AG09309 (cell line): ENCODE measurements at regions not wholly inside any gene's neighbourhood (a gene's known extent, or its start where the extent isn't known, plus 50 kb on each side); places are given as distances from the start of the nearest gene placed in this dataset.

ENCODE experiments used
- DNase-seq: peaks from one replicate; pipeline ENCODE4 v3.0.0-alpha.2; 2010; ENCODE audit warnings: low read depth
- H3K4me3 ChIP-seq: 2 replicates; pipeline ENCODE4 v1.5.1; 2011; ENCODE audit warnings: mild to moderate bottlenecking, low read depth, low read length, moderate library complexity; ENCODE audit not compliant: control insufficient read depth
- TF ChIP-seq, protein P1 (sequence below): IDR thresholded peaks from 2 replicates; pipeline ENCODE4 v1.5.1; 2011; ENCODE audit warnings: mild to moderate bottlenecking, low read depth, low read length, inconsistent platforms; ENCODE audit not compliant: insufficient read depth, control insufficient read depth; ENCODE audit errors: missing control alignments

DNA sequence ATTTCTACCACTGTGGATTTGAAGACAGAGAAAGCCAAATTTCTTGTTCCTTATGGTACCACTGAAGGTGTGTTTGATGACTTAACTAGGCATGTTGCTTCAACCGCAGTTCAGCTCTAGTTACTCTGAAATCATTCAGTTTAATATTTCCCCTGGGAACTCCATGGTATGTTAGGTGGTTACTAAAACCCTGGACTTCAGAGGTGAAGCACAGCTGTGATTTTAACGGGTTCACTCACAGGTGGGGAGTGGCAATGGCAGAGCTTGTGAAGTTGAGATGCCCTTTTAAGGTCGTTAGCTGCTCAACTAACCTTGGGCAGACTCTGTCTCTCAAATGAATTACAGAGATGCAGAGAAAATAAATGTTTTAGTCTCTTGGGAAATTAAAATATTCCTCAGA is 163.6 kb upstream of the PHYHIPL start:
- no peak for DNase-seq
- H3K4me3 ChIP-seq = no peak overlapping the region
- TF ChIP-seq, protein P1, sequence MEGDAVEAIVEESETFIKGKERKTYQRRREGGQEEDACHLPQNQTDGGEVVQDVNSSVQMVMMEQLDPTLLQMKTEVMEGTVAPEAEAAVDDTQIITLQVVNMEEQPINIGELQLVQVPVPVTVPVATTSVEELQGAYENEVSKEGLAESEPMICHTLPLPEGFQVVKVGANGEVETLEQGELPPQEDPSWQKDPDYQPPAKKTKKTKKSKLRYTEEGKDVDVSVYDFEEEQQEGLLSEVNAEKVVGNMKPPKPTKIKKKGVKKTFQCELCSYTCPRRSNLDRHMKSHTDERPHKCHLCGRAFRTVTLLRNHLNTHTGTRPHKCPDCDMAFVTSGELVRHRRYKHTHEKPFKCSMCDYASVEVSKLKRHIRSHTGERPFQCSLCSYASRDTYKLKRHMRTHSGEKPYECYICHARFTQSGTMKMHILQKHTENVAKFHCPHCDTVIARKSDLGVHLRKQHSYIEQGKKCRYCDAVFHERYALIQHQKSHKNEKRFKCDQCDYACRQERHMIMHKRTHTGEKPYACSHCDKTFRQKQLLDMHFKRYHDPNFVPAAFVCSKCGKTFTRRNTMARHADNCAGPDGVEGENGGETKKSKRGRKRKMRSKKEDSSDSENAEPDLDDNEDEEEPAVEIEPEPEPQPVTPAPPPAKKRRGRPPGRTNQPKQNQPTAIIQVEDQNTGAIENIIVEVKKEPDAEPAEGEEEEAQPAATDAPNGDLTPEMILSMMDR = no peak

DNA sequence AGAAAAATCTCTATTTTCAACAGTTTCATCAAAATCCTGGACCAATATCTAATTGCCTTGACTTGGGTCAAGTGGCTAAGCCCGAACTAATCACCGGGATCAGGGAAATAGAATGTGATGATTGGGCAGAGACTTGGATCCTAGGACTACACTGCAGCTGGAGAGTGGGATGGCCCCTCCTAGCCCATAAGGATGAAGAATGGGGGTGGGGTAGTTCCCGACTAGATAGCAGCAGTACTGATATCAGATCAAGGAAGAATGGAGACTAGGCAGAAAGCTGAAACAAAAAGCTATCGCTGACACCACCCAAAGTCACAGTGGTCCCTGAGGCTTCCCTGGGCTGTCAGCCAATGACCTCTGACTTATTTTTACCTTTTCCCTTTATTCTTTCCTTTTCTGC is 160.4 kb upstream of the PHYHIPL start:
- no peak overlapping the region for H3K4me3 ChIP-seq
- no peak for DNase-seq
- TF ChIP-seq, protein P1 = no peak

DNA sequence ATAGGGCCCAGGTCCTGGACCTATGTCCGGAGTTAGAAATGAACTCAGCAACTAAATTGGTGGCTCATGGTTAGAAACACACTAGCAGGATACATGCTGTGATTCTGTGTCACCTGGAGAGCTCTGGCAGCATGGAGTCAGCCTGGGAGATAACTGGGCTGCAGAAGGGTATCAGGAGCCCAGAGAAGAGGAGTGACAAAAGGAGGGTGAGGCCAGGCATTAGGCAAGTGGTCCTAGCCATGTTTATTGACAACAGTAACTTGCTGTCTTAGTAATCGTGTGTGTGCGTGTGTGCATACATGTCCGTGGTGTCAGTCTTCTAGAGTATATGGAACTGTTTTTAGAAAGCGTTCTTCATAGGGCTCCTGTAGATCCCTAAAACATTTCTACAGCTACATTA is 157.5 kb upstream of the PHYHIPL start:
- no peak overlapping the region for H3K4me3 ChIP-seq
- no peak for DNase-seq
- TF ChIP-seq, protein P1 = no peak

DNA sequence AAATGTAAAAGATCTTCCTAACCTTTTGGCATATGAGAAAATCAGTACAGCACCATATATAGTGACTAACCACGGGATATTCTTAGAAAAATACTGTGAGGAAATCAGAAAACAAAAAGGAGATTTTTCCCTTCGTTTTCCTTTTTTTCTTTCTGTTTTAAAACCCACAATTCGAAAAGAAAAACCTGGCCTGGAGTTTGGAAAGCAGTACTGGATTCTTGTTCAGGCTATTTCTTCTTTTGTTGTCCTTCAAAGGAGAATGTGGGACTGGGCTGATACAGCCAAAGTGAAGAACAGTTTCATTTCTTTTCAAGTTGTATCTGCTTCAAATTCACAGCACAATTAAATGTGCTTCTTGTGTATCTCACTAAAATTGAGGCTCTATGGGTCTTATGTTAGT is 156.8 kb upstream of the PHYHIPL start:
- H3K4me3 ChIP-seq = no peak overlapping the region
- TF ChIP-seq, protein P1 = no peak
- DNase-seq = no peak

DNA sequence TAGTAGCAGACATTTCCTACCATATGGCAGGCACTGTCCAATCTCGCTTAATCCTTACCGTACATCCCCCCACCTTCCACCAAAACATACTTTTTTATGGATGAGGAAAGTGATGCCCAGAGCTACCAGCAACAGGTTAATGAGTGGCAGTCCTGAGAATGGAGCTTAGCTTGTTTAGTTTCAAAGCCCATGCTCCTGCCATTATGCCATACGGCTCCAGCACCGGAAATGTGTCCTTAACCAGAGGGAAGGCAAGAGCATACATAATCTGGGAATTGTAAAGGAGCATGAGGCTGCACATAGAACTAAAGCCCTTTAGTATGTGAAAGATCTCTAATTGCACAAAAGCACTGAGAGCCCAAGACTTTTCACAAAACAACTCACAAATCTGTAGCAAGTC is 155.9 kb upstream of the PHYHIPL start:
- H3K4me3 ChIP-seq = no peak overlapping the region
- TF ChIP-seq, protein P1 = no peak
- no peak for DNase-seq

DNA sequence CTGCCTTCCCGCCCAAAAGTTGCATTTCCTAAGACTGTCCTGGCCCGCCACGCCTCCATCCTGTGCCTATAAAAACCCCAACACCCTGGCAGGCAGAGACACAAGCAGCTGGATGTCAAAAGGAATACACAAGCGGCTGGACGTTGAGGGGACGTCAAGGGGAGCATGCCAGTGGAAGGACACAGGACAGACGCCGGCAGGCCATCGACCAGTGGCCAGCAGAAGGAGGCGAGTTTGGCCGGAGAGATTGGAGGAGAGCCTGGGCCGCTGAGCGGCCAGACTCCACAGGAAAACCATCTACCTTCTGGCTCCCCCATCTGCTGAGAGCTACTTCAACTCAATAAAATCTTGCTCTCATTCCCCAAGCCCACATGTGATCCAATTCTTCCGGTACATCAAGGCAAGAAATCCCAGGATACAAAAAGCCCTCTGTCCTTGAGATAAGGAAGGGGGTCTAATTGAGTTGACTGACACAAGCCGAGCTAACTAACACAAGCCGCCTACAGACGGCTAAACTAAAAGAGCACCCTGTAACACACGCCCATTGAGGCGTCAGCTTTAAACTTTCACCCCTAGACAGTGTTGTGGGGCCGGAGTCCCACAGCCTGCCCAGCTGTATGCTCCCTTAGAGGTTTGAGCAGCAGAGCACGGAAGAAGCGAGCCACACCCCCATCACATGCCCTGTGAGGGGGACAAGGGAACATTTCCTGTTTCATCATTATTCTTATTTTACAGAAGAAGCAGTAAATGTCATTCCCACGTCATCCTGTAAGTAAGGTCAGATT is 150.3 kb upstream of the PHYHIPL start:
- no peak overlapping the region for H3K4me3 ChIP-seq
- TF ChIP-seq, protein P1 = no peak
- DNase-seq = no peak
